ENCODE measurements at regions not wholly inside any gene's neighbourhood (a gene's known extent, or its start where the extent isn't known, plus 50 kb on each side); places are given as distances from the start of the nearest gene placed in this dataset.

DNA sequence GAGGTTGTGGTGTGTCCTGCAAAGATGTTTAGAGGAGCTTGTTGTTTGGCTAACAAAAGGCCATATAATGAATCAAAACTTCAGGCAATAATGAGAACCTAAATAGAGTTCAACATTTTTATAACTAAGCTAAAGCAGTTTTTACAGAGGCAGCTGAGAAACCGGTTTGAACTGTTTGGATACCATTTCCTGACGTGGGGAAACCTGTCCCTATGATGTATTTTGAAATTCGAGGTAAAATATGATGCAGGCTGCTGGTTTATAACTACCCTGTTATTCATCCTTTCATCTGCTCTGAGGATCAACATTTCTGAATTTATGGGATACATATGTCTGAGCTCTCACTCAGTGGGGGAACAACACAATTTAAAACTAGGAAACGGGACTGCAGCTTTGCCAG, 289.5 kb upstream of the IRX2 start:
- DNase-seq (ENCODE audit: low spot score): no peak

DNA sequence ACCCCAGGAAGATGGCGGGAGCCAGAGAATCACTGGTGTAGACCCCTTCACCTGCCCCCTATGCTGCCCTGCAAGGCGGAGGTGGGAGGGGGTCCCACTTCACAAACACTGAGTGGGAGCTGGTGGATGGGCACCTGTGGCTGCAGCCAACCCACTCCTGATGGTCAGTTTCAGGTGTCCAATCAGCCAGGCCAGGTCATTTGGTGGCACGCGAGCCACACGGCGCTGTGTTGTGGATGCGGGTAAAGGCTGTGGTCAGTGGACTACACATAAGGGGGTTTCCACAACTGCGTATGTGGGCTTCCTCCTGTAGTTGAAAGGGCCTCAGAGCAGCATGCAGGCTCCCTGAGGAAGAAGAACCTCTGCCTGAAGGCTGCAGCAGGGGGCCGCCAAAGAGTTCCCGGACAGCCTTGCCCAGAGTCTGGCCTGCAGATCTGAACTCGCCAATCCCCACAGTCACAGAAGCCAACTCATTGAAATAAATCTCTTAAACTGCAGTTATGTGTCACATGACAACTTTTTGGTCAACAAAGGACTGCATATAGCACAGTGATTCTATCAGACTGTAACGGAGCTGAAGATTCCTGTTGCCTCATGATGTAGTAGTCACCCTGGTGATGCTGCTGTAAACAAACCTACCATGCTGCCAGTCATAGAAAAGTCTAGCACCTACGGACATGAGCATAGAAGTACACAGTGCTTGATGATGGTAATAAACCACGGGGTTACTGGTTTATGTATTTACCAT, 284.7 kb upstream of the IRX2 start:
- DNase-seq (ENCODE audit: low spot score): no peak

DNA sequence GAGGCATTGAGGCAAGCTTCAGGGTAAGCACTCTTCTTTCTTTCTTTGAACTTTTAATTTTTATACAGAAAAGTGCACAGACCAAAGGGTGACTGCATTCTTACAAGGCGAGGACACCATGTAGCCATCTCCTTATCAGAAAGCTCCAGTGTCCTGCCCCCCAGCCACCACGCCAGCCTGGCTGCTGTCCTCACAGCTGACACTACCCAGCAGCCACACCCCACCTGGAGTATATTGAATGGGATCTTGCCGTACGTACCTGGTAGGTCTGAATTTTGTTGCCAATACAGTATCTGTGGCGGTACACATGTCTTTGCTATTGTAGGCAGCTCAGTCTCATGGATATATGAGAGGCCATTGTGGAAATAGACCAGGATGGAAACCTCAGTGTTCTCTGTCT, 284.0 kb upstream of the IRX2 start:
- no peak for DNase-seq (ENCODE audit: low spot score)

DNA sequence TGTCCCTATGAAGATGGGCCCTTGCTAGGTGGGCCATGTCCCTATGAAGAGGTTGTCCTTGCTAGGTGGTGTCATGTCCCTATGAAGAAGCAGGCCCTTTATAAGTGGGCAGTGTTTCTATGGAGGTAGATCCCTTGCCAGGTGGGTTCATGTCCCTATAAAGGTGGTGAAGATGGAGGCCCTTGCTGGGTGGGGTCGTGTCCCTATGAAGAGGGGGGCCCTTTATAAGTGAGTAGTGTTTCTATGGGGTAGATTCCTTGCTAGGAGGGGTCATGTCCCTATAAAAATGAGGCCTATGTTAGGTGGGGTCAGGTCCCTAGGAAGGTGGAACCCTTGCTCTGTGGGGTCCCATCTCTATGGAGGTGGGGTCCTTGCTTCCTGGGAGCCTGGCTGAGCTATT, 283.4 kb upstream of the IRX2 start:
- no peak for DNase-seq (ENCODE audit: low spot score)

DNA sequence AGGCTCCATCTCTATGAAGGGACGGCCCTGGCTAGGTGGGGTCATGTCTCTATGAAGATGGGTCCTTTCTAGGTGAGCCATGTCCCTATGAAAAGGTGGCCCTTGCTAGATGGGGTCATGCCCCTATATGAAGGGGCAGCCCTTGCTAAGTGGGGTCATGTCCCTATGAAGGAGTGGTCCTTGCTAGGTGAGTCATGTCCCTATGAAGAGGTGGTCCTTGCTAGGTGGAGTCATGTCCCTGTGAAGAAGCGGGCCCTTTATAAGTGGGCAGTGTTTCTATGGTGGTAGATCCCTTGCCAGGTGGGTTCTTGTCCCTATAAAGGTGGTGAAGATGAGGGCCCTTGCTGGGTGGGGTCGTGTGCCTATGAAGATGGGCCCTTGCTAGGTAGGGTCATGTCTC, 283.0 kb upstream of the IRX2 start:
- DNase-seq (ENCODE audit: low spot score): no peak

DNA sequence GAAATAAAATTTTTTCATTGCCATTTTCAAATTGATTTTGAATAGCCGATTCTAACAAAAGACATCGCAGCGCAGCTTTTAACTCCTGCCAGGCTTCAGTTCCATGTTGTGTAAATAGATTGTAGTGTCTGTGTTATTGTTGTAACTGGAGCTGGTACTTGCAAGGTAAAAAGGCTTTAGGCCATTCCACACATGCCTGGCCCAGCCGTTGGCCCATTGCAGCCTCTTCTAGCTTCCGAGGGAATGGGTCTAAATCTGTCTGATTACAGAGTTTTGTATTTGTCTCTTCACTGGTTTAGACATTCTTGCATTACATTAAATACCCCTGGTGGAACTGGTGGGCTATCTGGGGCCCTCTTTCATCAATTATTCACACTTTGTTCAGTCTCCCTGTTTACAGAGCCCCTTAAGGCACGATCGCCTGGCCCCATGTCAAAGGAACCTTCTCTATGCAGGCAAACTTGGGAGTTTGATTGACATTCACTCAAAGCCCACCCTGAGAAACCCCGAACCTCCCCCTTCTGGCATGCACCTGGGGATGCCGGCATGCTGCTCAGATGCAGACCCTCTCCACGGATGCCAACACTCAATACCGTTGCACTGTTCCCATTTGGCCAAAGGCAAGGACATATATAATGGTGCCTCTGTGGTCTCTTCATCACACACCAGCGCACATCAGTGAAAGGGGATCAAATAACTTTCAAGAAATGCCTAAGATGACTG, 281.7 kb upstream of the IRX2 start:
- DNase-seq (ENCODE audit: low spot score): no peak

DNA sequence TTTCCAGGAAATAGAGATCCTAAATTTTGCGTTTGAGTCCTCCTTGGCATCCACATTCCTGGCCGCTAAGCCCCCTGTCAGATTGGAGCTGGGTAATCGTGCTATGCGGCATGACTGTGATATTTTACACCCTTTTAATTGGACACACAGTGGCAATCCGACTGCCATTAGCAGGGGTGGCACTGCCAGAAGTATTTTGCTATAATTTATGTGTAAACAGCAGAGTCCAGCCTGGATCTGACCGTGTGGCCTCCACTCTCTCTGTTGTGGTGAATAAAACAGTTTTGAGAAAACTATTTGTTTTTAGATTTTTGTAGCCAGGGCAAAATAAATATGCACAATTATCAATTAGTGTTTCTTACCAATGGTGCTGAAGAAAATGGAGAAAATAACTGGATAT, 281.0 kb upstream of the IRX2 start:
- DNase-seq (ENCODE audit: low spot score): no peak

DNA sequence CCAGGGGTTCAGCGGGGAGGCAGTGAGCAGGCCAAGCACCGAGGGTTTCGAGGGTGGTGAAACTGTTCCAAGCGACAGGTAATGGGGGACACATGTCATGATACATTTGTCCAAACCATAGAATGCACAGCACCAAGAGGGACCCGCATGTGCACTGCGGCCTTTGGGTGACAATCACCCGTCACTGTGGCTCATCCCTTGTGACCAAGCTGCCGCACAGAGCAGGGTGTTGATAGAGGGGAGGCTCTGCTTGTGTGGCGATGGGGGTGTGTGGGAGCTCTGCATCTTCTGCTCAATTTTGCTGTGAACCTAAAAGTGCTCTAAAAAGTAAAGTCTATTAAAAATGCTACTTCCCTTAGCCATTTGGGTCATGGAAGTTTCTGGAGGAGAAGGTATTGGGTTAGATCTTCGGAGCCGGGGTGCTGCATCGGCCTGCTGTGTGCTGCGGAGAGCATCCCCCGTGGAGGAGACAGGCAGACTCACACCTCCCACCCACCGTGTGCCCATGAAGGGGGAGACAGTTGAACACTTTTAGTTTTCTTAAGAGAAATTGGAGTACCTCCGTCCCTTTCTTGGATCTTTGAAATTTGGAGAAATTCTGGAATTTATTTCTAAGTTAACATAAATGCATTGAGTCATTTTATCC, 280.4 kb upstream of the IRX2 start:
- no peak for DNase-seq (ENCODE audit: low spot score)

DNA sequence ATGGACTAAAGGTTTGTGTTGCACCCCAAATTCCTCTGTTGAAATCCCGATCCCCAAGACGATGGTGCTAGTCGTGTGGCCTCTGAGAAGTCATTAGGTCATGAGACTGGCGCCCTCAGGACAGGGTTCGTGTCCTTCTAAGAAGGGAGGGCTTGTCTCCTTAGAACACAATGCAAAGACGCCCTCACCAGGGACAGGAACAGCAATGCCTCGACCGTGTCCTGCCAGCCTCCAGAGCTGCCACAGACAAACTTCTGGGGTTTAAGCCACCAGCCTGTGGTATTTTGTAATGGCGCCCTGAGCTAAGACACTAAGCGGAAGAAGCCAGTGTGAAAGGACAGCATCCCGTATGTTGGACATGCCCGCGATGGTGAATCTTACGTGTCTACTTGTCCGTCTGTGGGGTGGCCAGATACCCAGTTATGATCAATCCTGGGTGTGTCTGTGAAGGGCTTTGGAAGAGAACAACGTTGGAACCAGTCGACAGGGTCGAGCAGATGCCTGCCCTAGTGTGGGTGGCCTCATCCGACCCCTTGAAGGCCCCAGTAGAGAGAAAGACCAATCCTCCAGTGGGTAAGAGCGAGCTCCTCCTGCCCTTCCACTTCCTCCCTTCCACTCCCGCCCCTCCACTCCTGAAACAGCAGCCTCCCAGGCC, 279.2 kb upstream of the IRX2 start:
- DNase-seq (ENCODE audit: low spot score): no peak

DNA sequence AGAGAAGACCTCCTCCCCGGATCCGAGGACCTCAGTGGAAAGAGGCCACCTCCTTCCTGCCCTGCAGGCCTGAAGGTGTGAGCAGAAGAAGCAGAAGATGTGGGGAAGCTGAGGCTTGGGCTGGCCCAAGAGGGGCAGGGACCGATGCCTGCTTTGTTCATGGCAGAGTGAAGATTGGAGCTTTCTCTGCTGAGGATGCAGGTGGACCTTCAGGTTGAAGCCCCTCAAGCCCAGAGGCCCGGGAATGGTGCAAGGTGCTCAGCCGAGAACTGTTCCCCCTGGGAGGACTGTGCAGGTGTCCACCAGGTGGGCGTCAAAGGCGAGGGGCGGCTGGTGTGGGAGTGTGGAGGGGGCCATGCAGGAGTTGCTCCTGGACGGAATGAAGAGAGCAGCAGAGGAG, 277.9 kb upstream of the IRX2 start:
- no peak for DNase-seq (ENCODE audit: low spot score)

DNA sequence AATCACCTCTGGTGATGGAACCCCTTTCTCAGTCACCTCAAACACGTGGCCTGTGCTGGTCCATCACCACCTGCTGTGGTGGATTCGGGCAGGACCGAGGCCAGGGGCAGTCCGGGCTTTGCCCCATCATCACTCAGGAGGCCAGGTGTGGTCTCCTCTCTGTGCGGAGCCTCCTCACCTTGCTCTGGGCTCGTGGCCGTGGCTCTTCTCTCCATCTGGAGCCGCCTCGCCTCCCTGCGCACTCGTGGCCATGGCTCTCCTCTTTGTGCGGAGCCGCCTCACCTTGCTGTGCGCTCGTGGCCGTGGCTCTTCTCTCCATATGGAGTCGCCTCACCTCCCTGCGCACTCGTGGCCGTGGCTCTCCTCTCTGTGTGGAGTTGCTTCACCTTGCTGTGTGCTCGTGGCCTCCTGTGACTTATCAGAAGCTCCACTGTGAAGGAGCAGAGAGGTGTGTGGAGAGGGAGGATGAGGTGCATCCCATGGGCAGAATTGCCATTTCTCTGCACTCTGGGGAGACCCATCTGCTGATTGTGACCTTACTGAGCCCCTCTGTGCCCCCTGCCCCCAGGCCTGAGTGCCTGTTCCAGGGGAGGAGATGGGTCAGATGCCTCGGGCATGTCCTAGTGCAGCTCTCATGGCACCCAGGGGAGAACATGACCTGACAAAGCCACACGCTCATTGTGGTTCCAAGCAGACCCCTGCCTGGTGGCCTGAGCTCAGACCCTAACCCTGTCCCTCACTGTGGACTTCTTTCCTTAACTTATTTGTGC, 276.6 kb upstream of the IRX2 start:
- no peak for DNase-seq (ENCODE audit: low spot score)

DNA sequence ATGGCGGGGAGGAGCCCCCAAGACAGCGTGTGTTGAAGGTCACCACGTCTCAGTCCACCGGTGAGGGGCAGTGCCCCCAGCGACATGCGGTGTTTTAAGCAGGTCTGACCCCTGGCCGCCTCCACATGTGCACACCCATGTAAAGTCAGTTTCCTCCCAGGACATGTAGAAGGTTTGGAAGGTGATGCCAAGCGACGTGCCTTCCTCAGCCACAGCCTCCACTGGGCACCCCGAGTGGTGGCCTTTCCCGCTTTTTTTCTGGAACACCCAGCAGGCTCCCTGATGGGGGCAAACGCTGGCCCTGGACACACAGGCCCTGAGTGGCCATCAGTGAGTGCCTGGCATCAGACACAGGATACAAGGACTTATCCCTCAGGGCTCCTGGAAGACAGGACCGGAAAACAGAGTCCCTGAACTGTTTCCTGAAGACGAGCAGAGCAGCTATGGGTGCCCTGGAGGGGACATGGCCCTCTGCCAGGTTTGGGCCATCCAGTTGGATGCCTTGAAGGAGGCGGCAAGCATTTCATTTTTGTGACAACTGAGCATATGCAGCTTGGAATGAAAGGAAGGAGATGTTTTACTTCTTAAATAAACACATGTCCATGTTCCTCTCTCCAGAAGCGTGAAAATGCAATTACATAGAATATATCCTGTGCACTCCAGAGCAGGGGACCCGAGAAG, 275.8 kb upstream of the IRX2 start:
- no peak for DNase-seq (ENCODE audit: low spot score)

DNA sequence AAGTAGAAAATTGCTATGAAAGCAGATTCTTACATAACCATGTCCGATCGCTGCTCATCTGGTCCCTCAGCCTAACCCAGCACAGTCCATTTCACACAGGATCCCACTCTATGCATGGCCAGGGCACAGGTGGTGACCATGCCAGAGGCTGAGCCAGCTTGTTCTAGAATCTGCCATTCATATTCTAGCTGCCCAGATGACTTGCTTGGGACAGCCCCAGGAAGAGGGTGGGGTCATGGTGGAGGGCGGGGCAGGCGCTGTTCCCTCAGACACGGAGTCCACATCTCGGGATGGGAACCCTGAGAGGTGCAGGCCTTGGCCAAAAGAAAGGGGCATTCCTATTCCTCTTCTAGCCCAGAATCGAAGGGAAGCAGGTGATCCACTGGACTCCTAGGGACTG, 275.2 kb upstream of the IRX2 start:
- no peak for DNase-seq (ENCODE audit: low spot score)

DNA sequence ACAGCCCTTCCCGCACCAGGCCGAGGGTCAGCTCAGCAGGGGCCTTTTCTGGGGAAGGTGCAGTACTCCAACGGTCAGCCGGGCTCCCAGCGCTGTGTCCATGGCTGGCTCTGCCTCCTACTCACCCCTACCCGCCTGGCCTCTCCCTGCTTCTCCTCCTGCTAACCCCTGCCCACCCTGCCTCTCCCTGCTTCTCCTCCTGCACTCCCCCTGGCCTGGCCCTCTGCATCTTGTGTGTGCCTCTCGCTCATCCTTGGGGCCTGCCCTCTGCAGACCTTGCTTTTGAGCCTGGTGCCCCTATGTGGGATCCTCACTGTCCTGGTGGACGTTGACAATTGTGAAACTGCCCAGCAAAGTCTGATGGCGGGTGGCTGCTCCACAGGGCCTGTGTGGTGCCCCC, 274.6 kb upstream of the IRX2 start:
- no peak for DNase-seq (ENCODE audit: low spot score)

DNA sequence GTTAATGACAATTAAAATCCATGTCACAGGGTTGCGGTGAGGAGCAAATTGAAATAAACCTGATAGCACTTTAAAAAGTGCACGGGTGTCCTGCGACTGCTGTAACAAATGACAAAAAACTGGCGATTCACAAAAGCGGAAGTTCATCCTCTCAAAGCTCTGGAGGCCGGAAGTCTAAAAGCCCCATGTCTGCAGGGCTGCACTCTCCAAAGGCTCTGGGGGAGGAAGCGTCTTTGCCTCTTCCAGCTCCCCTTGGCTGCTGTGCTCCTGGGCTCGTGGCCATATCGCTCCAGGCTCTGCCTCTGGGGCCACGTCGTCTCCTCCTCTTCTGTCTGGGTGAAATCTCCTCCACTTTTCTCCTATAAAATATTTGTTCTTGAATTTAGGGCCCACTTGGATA, 273.9 kb upstream of the IRX2 start:
- no peak for DNase-seq (ENCODE audit: low spot score)

DNA sequence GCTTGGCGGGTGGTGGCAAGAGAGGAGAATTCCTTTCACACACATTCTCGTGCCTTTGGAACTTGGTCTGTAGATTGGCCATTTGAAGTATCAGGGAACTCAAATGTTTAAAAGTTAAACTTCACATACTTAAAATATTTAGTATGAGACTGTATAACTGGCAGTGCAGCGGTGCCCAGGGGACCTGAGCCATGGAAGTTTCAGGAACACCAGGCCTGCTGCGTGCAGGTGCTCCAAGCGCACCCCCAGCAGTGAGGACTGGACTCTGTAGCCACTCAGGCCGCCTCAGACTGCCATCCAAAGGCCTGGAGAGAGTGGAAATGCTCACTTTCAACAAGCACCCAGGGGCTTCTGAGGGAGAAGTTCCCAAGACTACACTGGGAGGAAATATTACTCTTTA, 273.5 kb upstream of the IRX2 start:
- no peak for DNase-seq (ENCODE audit: low spot score)

DNA sequence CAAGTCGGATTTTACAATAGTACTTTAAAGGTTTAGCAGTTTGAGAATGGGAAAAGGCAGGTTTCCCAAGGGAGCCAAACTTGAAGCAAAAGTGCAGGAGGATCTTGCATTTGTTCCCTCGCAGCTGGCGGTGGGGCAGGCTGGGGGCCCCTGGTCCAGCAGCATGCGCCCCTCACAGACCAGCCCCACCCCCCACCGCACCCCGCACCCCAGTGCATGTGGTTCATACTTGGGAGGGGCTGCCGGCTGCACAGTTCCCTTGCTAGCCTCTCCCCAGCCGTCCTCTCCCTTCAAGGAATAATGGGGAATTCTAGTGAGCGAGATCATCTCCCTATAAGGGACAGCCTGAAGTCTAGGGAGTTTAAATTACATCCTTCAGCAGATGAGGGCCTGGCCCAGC, 273.1 kb upstream of the IRX2 start:
- DNase-seq (ENCODE audit: low spot score): no peak

DNA sequence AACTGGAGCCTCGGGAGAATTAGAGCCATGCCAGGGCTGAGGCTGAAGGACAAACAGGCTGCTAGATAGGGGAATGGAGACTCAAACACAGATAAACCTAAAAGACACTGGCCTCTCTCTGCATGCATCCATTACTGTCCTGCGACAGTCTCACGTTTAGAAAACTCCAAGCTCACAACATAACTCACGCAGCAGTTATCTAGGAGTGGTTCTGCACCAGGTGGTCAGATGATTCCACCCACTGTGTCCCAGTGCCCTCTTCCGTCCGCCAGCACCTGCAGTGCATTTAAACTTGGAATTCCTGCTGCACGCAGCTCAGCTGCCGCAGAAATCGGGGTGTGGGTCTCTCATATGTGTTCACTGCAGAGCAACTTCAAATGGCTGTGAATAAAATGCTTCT, 272.6 kb upstream of the IRX2 start:
- no peak for DNase-seq (ENCODE audit: low spot score)

DNA sequence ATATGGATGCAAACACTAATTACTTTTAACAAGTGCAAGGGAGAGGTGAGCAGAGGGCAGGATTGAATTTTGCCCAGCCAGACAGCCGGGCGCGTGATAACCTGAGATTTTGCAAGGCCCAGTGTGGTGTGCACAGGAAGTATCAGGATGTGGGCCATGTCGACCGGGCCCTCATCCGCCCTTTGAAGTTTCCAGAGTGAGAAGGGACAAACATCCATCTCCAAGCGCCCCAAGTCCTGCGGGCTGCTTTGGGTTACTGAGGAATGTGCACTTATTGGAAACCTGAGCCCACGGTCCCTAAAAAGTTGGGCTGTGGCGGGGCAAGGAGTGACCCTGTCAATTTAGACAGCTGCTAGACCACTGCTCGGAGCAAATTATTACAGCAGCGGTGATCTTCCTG, 272.2 kb upstream of the IRX2 start:
- no peak for DNase-seq (ENCODE audit: low spot score)

DNA sequence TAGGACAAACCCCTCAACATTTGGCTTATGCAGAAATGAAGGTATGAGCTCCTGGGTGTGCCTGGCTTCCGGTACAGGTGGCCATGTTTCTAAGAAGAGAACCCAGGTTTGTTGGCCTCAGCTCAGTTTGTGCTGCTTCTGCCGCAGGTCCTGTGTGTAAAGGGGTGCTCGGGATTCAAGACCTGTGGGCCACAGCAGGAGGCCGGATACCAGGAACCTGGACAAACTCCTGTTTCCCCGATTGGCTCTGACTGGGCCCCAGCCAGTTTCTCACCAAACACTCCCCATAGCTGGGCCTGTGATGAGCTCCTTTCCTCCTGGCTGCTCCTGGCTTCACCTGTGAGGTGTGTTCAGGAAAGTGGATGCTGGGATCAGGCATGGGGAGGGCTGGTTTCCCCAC, 271.2 kb upstream of the IRX2 start:
- DNase-seq (ENCODE audit: low spot score): no peak

DNA sequence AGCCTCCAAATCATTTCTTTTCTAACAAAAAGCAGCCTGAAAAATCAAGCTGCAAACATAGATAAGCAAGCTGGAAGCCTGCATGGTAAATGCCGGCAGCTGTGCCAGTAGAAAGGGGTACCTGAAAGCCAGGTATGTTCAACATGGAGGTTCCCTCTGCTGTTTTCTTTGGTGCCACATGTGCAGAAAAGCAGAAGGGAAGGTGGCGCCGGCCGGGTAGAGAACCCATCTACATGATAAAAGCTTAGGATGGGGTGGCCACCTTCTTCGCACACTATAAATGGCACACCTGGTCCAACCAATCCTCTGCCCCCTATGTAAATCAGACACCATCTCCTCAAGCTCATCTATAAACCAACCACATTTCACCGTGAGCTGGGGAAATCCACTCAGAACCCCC, 268.9 kb upstream of the IRX2 start:
- no peak for DNase-seq (ENCODE audit: low spot score)

DNA sequence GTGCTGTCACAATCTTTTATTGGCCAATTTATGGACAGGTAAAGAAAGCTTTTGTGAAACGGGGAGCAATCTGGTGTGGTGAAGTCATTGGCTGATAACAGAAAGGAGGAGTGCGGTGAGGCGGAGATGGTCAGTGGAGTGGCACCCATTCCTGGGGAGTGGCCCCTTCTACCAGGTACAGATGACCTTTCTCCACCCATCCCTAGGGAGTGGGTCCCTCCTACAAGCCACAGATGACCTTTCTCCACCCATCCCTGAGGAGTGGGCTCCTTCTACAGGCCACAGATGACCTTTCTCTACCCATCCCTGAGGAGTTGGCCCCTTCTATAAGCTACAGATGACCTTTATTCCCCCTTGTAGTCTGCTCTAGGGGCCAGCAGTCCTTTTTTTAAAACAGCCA, 267.6 kb upstream of the IRX2 start:
- no peak for DNase-seq (ENCODE audit: low spot score)
